ENCODE measurements at regions not wholly inside any gene's neighbourhood (a gene's known extent, or its start where the extent isn't known, plus 50 kb on each side); places are given as distances from the start of the nearest gene placed in this dataset.

GRCh38 chr16:82370282-82370681, 200.3 kb upstream of the MPHOSPH6 start:
- Histone ChIP-seq H3K27me3 (no peaks in the 10 kb centered on the region), H3K9me3 (no peaks in the 10 kb centered on the region), H3K4me3 (ENCODE audit: low read depth, low read length) (no peak overlapping the region), H3K36me3 (no peaks in the 10 kb centered on the region), H3K4me1 (no peaks in the 10 kb centered on the region)
- no peak for DNase-seq
- no peak for TF ChIP-seq CTCF (IDR thresholded peaks at IDR 0.05; ENCODE audit: low read depth, low read length)

GRCh38 chr16:82368041-82368440, 198.0 kb upstream of the MPHOSPH6 start:
- DNase-seq = no peak
- TF ChIP-seq CTCF (IDR thresholded peaks at IDR 0.05; ENCODE audit: low read depth, low read length) = no peak
- Histone ChIP-seq H3K4me1 (no peaks in the 10 kb centered on the region), H3K36me3 (no peaks in the 10 kb centered on the region), H3K4me3 (ENCODE audit: low read depth, low read length) (no peak overlapping the region), H3K27me3 (no peaks in the 10 kb centered on the region), H3K9me3 (no peaks in the 10 kb centered on the region)

GRCh38 chr16:82366462-82366861, 196.4 kb upstream of the MPHOSPH6 start:
- H3K27me3 ChIP-seq = no peaks in the 10 kb centered on the region
- no peak for TF ChIP-seq CTCF (IDR thresholded peaks at IDR 0.05; ENCODE audit: low read depth, low read length)
- H3K4me3 ChIP-seq (ENCODE audit: low read depth, low read length) = no peak overlapping the region
- H3K9me3 ChIP-seq = no peaks in the 10 kb centered on the region
- H3K4me1 ChIP-seq = no peaks in the 10 kb centered on the region
- H3K36me3 ChIP-seq = no peaks in the 10 kb centered on the region
- DNase-seq = no peak

DNA sequence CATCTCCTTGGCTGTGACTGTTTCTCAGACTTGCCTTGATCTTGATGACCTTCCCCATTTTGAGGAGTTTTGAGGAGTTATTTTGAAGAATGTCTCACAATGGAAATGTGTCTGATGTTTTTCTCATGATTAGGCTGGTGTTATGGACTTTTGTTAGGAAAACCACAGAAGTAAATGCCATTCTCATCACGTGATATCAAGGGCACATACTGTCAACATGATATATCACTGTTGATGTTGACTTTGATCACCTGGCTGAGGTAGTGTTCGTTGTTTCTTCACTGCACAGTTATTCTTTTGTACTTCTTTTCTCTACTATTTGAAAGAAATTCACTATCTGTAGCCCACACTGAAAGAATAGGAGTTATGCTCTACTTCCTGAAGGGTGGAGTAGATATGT, 194.7 kb upstream of the MPHOSPH6 start:
- H3K4me1 ChIP-seq = no peaks in the 10 kb centered on the region
- DNase-seq = no peak
- no peaks in the 10 kb centered on the region for H3K36me3 ChIP-seq
- H3K9me3 ChIP-seq = no peaks in the 10 kb centered on the region
- TF ChIP-seq CTCF (IDR thresholded peaks at IDR 0.05; ENCODE audit: low read depth, low read length) = no peak
- H3K27me3 ChIP-seq = no peaks in the 10 kb centered on the region
- no peak overlapping the region for H3K4me3 ChIP-seq (ENCODE audit: low read depth, low read length)

DNA sequence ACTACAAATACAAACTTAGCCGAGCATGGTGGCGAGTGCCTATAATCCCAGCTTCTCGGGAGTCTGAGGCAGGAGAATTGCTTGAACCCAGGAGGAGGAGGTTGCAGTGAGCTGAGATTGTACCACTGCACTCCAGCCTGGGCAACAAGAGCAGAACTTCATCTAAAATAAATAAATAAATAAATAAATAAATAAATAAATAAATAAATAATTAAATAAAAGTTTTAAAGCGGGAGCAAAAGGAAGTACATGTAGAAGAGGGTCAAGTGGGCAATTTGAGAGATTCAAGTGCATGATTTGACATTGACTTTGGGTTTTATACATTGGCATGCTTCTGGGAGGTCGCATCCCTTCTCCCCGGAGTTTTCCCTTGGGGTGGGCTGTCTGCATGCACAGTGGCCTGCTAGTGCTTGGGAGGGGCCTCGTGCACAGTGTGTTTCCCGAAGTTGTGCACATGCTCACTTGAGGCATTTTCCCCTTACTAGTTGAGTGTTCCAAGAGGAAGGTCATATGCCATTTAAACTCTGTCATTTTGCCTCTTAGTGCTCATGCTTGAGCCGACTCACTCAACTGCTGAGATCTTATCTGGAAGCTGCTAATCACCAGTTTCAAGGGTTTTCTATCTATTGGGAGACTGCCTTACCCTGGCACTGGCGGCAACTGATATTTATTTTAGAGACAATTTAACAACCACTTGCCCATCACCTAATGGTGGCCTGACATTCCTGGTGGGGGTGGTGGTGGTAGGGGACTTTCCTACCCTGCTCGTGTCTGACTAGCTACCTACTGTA, 193.2 kb upstream of the MPHOSPH6 start:
- Histone ChIP-seq H3K4me3 (ENCODE audit: low read depth, low read length) (no peak overlapping the region), H3K36me3 (no peaks in the 10 kb centered on the region), H3K27me3 (no peaks in the 10 kb centered on the region), H3K9me3 (no peaks in the 10 kb centered on the region), H3K4me1 (no peaks in the 10 kb centered on the region)
- TF ChIP-seq CTCF (IDR thresholded peaks at IDR 0.05; ENCODE audit: low read depth, low read length) = no peak
- no peak for DNase-seq

DNA sequence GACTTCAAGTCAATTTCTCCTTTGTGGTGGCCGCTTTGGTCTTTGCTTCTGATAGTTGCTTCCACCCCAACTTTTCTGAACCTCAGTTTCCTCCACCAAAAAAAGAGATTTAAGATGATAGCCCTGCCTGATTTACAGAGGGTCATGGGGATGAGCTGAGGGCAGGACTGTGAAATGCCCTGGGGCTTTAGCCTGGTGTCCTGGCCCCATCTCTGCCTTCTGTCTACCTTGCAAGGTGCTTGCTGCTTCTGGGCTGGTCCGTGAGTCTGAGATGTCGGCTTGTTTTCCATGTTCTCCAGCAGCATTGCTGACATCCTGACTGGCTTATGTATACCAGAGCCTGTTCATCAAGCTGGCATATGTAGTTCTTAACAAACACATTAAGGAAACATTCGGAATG, 191.9 kb upstream of the MPHOSPH6 start:
- Histone ChIP-seq H3K4me1 (no peaks in the 10 kb centered on the region), H3K36me3 (no peaks in the 10 kb centered on the region), H3K9me3 (no peaks in the 10 kb centered on the region), H3K4me3 (ENCODE audit: low read depth, low read length) (no peak overlapping the region), H3K27me3 (no peaks in the 10 kb centered on the region)
- TF ChIP-seq CTCF (IDR thresholded peaks at IDR 0.05; ENCODE audit: low read depth, low read length) = no peak
- no peak for DNase-seq
